ENCODE measurements at regions not wholly inside any gene's neighbourhood (a gene's known extent, or its start where the extent isn't known, plus 50 kb on each side); places are given as distances from the start of the nearest gene placed in this dataset.
"Not testable (repeated sequence)": the region's sequence is repeated elsewhere in the genome, so short reads cannot be mapped to it uniquely, and the experiment has no call there.

DNA sequence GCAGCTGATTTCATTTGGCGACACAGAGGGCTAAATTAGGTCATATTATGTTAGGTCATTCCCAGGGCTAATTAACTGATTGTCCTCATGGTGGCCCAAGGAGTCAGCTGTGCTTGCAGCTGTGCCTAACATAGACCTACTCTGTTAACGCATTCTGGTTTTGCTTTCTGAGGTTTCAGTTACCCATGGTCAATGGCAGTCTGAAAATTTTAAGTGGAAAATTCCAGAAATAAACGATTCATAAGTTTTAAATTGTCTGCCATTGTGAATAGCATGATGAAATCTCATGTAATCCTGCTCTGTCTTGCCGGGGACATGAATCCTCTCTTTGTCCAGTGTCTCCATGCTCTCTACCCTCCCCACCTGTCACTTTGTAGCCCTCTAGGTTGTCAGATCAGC, 168.7 kb downstream of the KCNS3 start:
- intact Hi-C loops (cut with micrococcal nuclease): no loop called here

DNA sequence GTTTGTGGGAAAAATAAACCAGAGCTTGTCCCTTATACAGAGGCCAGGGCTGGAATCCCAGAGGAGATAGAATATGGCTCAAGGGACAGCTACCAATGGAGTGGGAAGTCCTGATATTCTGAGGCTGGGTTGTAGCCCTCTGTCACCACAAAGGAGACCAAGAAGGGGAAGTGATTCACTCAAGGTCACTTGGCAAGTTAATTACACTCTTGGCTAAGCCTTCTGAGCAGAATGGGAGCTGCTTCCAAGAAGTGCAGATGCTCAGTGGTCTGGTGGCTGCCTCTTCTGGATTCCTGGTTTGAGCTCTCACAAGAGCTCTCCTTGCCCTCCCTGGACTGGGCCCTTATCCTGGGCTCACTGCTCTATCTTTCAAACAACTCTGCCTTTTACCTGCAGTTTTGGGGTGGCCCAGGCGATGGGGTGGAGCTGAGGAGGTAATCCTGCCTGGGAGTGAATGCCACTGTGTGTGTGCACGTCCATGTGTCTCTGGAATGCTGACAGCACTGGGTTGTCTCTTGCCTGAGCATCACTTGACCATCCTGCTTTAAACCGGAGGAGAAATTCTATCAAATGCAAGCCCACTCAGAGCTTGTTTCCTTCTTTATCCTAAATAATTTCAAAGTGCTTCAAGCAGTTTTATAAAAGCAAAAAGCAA, 168.2 kb downstream of the KCNS3 start:
- intact Hi-C loops (cut with micrococcal nuclease): no loop called here

DNA sequence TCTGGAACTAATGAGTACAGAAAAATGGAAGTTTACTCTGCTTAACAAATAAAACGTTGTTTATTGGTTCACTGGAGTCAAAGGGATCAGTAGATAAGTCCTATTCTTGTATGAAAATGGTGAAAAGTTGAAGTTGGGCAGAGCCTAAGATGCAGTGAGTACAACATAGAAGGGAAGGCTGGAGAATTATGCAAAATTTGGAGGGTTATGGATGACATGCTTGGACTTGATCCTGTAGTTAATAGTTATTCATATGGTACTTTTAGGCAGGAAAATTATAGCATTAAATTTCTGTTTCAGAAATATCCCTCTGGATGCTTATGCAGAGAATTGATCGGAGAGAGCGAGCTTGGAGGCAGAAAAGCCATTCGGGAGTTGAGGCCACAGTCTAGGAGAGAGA, 167.6 kb downstream of the KCNS3 start:
- intact Hi-C loops (cut with micrococcal nuclease): no loop called here

DNA sequence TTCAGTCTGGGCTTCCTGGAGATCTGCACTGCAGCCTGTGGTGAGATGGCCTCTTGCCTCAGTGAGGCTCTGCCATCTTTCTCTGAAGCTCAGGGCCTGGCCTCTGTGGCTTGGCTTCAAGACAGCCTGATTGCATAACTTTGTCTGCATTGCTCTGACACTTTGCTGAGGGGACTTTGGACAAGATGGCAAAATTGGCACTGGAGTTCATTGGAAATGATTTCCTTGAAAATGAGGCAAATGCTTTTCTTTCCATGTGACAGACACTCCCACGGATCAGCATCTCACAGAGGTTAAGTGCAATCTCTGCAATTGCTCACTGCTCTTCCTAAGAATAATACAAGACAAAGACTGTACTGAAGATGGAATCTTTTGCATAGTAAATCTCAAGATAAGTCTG, 166.8 kb downstream of the KCNS3 start:
- intact Hi-C loops (cut with micrococcal nuclease): no loop called here

DNA sequence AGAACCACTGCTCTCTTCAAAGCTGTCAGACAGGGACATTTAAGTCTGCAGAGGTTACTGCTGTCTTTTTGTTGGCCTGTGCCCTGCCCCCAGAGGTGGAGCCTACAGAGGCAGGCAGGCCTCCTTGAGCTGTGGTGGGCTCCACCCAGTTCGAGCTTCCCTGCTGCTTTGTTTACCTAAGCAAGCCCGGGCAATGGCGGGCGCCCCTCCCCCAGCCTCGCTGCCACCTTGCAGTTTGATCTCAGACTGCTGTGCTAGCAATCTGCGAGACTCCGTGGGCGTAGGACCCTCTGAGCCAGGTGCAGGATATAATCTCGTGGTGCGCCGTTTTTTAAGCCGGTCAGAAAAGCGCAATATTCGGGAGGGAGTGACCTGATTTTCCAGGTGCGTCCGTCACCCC, 138.9 kb downstream of the KCNS3 start:
- intact Hi-C loops (cut with micrococcal nuclease): not testable (repeated sequence)

DNA sequence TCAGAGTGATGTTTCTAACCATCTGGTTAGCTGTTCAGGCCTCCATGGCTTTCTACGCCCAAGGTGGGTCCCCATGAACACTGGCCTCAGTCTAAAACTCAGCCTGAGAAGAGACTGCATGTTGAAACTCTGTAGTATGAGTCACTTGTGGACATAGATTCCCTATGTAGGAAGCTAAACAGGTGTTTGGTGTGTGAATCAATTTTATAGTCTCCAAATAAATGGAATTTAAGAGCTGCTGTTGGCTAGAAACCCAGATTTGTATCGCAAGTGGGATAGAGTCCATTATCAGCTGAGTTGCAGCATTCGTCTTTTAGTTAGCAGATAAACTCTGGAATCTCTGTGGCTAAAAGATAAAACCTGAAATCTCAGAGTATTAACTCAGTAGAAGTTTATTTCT, 131.4 kb downstream of the KCNS3 start:
- intact Hi-C loops (cut with micrococcal nuclease): no loop called here

DNA sequence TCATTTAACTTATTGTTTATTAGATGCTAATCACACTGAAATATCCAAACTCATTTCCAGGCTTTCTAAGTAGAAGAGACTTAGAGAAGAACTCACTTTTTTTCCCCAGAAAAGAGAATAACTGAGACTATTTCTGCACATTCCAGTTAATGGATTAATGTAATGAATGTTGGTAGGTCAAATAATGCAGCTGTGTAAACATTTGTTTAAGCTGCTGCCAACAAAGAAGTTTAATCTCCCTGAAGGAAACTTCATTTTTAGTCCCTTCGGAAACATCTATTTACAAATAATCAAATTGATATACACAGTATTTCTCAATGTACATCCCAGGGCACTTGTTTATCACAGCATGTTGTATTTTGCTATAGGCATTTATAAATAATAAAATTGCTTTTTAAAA, 126.9 kb downstream of the KCNS3 start:
- intact Hi-C loops (cut with micrococcal nuclease): no loop called here

DNA sequence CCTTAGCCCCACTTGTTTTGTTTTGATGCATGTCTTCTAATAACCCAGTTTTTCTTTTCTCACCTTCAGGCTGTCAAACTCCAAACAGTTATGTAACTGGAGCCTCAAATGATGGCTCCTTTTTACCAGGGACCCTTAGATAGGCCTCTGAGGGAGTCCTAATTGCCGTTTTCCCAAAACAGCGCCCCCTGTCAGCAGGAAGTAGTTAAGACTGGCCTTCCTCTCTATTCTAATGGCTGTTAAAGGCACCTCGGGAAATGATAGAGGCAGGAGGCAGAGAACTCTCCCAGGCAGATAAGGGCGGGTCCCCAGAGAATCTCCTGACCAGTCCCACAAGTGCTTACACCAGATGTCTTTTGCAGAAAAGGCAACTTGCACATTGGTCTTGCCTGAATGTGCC, 123.2 kb downstream of the KCNS3 start:
- intact Hi-C loops (cut with micrococcal nuclease): no loop called here

DNA sequence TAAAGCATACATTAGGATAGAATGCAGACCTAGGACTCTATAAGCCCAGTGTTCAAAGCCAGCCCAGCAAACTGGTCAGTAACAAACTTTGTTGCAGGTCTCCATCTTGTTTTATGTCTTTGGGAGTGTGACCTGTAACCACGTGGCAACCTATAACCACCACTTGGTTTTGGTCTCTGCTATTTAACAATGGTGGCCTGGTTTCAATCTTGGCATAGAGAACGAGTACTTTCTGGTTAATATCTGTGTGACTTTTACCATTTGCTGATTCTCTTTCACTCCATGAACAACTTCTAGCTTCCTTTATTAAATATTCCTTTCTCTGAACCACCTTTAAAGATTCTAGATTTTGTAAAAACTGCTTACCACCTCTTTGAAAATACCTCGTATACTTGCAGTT, 118.5 kb downstream of the KCNS3 start:
- intact Hi-C loops (cut with micrococcal nuclease): no loop called here

DNA sequence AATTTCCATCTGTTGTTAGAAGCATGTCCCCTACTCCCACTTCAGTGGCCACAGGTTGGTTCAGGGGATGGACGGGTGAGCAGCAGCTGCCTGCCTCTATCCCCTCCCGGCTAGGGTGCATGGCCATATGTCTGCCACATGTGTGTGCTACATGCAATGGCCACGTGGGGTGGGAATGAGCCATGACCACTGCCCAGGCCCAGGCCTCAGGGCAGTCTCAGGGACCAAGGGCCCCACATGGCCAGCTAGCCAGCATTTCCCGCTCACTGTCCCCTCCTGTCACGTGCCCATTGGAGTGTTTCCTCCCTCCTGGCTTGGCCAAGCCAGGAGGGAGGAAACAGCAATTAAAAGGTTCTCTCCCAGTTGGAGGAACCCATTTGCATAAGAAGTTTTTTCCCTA, 117.1 kb downstream of the KCNS3 start:
- intact Hi-C loops (cut with micrococcal nuclease): no loop called here

All from T-helper 1 cell treated with Interleukin-12 subunit alpha and Interleukin-12 subunit beta and Interleukin-4 antibody, amounts not matched to agents 30 ng/mL and 1 ng/mL, for 36 hours (primary cell).